ENCODE measurements at regions not wholly inside any gene's neighbourhood (a gene's known extent, or its start where the extent isn't known, plus 50 kb on each side); places are given as distances from the start of the nearest gene placed in this dataset.

DNA sequence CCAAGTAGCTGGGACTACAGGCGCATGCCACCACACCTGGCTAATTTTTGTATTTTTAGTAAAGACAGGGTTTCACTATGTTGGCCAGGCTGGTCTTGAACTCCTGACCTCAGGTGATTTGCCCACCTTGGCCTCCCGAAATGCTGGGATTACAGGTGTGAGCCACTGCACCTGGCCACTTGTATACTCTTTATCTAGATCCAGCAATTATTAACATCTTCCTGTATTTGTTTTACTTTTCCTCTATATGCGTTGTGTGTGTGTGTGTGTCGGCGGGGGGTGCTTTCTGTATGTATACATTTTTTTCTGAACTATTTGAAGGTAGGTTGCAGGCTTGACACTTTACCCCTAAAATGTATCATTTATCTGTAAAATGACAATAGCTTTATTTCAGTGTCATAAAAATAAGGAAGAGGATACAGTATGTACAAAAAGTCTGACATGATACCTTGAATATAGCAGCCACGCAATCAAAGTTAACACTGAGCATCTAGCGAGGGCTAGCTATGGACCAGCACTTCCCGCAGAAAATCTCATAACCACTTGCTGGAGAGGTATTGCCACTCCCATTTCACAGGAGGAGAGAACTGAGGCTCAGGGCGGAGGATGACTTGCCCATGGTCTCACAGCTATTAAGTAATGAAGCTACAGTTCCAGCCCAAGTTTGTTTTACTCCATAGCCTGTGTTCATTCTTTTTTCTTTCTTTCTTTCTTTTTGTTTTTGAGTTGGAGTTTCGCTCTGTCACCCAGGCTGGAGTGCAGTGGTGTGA is 251.3 kb downstream of the MYCN start:
- H3K9me3 ChIP-seq (ENCODE audit: control insufficient read depth, insufficient read depth, low read depth, low read length) = no peaks in the 10 kb centered on the region
- POLR2A ChIA-PET = no interaction called here
- H3K27ac ChIP-seq (ENCODE audit: extremely low read depth, low read depth, low read length) = no peak overlapping the region
- H3K4me3 ChIP-seq (ENCODE audit: low read depth, low read length) = no peak overlapping the region
- CTCF ChIA-PET = interaction anchor here (0.6 to 1.1 kb wide), 2 partner anchors 296 to 409 kb away, joined by 4 to 5 read pairs; no protein-coding TSS in a partner anchor
- H3K4me1 ChIP-seq (ENCODE audit: control insufficient read depth, insufficient read depth, low read length) = no peaks in the 10 kb centered on the region
- no peak for TF ChIP-seq KLF8 (tag by site-specific recombination; IDR thresholded peaks at IDR 0.05)
- no peak for TF ChIP-seq ZNF350 (tag by site-specific recombination; IDR thresholded peaks at IDR 0.05)
- TF ChIP-seq, protein P1, sequence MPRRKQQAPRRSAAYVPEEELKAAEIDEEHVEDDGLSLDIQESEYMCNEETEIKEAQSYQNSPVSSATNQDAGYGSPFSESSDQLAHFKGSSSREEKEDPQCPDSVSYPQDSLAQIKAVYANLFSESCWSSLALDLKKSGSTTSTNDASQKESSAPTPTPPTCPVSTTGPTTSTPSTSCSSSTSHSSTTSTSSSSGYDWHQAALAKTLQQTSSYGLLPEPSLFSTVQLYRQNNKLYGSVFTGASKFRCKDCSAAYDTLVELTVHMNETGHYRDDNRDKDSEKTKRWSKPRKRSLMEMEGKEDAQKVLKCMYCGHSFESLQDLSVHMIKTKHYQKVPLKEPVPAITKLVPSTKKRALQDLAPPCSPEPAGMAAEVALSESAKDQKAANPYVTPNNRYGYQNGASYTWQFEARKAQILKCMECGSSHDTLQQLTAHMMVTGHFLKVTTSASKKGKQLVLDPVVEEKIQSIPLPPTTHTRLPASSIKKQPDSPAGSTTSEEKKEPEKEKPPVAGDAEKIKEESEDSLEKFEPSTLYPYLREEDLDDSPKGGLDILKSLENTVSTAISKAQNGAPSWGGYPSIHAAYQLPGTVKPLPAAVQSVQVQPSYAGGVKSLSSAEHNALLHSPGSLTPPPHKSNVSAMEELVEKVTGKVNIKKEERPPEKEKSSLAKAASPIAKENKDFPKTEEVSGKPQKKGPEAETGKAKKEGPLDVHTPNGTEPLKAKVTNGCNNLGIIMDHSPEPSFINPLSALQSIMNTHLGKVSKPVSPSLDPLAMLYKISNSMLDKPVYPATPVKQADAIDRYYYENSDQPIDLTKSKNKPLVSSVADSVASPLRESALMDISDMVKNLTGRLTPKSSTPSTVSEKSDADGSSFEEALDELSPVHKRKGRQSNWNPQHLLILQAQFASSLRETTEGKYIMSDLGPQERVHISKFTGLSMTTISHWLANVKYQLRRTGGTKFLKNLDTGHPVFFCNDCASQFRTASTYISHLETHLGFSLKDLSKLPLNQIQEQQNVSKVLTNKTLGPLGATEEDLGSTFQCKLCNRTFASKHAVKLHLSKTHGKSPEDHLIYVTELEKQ (tag by site-specific recombination; IDR thresholded peaks at IDR 0.05; ENCODE audit: borderline replicate concordance) = no peak
- no peak for TF ChIP-seq REST (tag by site-specific recombination; IDR thresholded peaks at IDR 0.05)
- TF ChIP-seq ZNF433 (tag by site-specific recombination; IDR thresholded peaks at IDR 0.05; ENCODE audit: low read depth) = no peak
- TF ChIP-seq ZBTB20 (tag by site-specific recombination; IDR thresholded peaks at IDR 0.05) = no peak
- TF ChIP-seq ZNF544 (tag by site-specific recombination; IDR thresholded peaks at IDR 0.05) = no peak
- TF ChIP-seq ZNF214 (tag by site-specific recombination; IDR thresholded peaks at IDR 0.05; ENCODE audit: borderline replicate concordance) = no peak
- no peak for TF ChIP-seq PRDM10 (tag by site-specific recombination; IDR thresholded peaks at IDR 0.05)
- H3K36me3 ChIP-seq (ENCODE audit: control insufficient read depth in 2 of 2, insufficient read depth in 1 of 2, low read length in 2 of 2) = no peaks in the 10 kb centered on the region

DNA sequence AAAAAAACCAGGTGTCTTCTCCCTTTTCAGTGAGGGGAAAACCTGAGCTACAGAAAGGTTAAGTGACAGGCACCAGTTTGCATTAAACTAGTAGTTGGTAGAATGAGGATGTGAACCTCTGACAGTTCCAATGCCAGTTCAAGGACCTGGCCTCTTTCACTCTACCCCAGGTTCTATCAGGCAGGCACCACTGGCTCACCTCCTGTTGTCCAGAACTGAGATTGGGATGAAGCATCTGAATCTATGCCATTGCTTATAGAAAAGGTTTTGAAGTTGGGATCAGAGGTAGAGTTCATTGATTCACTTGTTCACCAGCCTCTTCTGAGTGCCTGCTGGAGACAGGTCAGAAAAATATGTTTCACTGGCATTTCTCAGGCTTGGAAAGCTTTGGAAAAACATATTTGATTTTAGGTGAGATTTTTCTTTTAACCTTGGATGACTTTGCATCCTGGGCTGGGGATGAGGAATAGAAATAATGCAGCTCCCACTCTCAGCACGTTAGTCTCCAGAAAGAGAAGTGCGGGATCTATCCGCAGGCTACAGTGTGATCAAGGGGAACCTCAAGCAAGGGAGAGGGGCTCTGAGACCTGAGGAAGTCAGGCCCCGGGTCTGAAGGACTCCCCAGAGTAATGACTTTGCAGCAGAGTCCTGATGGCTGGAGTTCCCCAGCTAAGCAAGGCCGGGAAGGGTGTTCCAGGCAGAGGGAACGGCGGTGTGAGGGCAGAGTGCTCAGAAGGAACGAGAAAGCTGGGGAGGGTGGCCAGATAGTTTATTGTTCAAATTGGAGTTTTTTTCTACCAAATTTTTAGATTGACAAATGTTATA is 250.3 kb downstream of the MYCN start:
- no peaks in the 10 kb centered on the region for H3K9me3 ChIP-seq (ENCODE audit: control insufficient read depth, insufficient read depth, low read depth, low read length)
- H3K36me3 ChIP-seq (ENCODE audit: control insufficient read depth in 2 of 2, insufficient read depth in 1 of 2, low read length in 2 of 2) = no peaks in the 10 kb centered on the region
- no peak overlapping the region for H3K27ac ChIP-seq (ENCODE audit: extremely low read depth, low read depth, low read length)
- ChIA-PET CTCF (interaction anchor here (0.6 kb wide), 1 partner anchor 177 kb away, joined by 3 read pairs; no protein-coding TSS in a partner anchor), POLR2A (no interaction called here)
- no peak overlapping the region for H3K4me3 ChIP-seq (ENCODE audit: low read depth, low read length)
- H3K4me1 ChIP-seq (ENCODE audit: control insufficient read depth, insufficient read depth, low read length) = no peaks in the 10 kb centered on the region
- no peak for TF ChIP-seq GFI1B (tag by site-specific recombination; IDR thresholded peaks at IDR 0.05)
- no peak for TF ChIP-seq ZNF548 (tag by site-specific recombination; IDR thresholded peaks at IDR 0.05)
- TF ChIP-seq HOXA7 (CRISPR knock-in tag; IDR thresholded peaks at IDR 0.05; ENCODE audit: borderline replicate concordance) = no peak
- no peak for TF ChIP-seq ZNF514 (tag by site-specific recombination; IDR thresholded peaks at IDR 0.05)
- TF ChIP-seq ZNF202 (tag by site-specific recombination; IDR thresholded peaks at IDR 0.05; ENCODE audit: borderline replicate concordance) = no peak
- no peak for TF ChIP-seq ZNF629 (tag by site-specific recombination; IDR thresholded peaks at IDR 0.05)
- no peak for TF ChIP-seq ZNF48 (tag by site-specific recombination; IDR thresholded peaks at IDR 0.05)
- TF ChIP-seq REST (tag by site-specific recombination; IDR thresholded peaks at IDR 0.05) = no peak
